SJCRH30 (cell line): ENCODE measurements at regions not wholly inside any gene's neighbourhood (a gene's known extent, or its start where the extent isn't known, plus 50 kb on each side); places are given as distances from the start of the nearest gene placed in this dataset.
"Not testable (repeated sequence)": the region's sequence is repeated elsewhere in the genome, so short reads cannot be mapped to it uniquely, and the experiment has no call there.

Source experiments
- DNase-seq, 2 experiments: peaks; one replicate each; pipeline ENCODE4 v3.0.0-alpha.2; 2015 to 2020
- H3K27ac ChIP-seq: fragments of 250-450 bp; sonication (Bioruptor Pico); 2 replicates; pipeline ENCODE4 v1.5.1; 2020; ENCODE audit warnings: mild to moderate bottlenecking, moderate library complexity
- H3K27me3 ChIP-seq: fragments of 250-450 bp; sonication (Bioruptor Pico); 2 replicates; pipeline ENCODE4 v1.5.1; 2020; ENCODE audit warnings: mild to moderate bottlenecking, moderate library complexity
- H3K36me3 ChIP-seq: fragments of 250-450 bp; sonication (Bioruptor Pico); 2 replicates; pipeline ENCODE4 v1.5.1; 2020; ENCODE audit warnings: mild to moderate bottlenecking, moderate library complexity
- H3K4me1 ChIP-seq: fragments of 250-450 bp; sonication (Bioruptor Pico); 2 replicates; pipeline ENCODE4 v1.5.1; 2020; ENCODE audit warnings: mild to moderate bottlenecking, moderate library complexity
- H3K4me3 ChIP-seq: fragments of 250-450 bp; sonication (Bioruptor Pico); 2 replicates; pipeline ENCODE4 v1.5.1; 2020; ENCODE audit warnings: mild to moderate bottlenecking, moderate library complexity
- H3K9me3 ChIP-seq: fragments of 250-450 bp; sonication (Bioruptor Pico); replicated peaks from 2 replicates; pipeline ENCODE4 v1.5.1; 2020; ENCODE audit warnings: mild to moderate bottlenecking, moderate library complexity

- H3K36me3 ChIP-seq: no peaks in the 10 kb centered on the region
- no peak overlapping the region for H3K27ac ChIP-seq
- DNase-seq: peak; percentile 16 to 55
- no peaks in the 10 kb centered on the region for H3K27me3 ChIP-seq
- H3K9me3 ChIP-seq: no peaks in the 10 kb centered on the region
- H3K4me1 ChIP-seq: no peaks in the 10 kb centered on the region
- no peak overlapping the region for H3K4me3 ChIP-seq
These were observed 900.0 kb upstream of the CDH10 start for GRCh38 chr5:25544652-25545249.

GRCh38 chr5:25540628-25541027, 895.9 kb upstream of the CDH10 start:
- Histone ChIP-seq H3K27me3 (no peaks in the 10 kb centered on the region), H3K4me3 (no peak overlapping the region)

GRCh38 chr5:25539536-25539935, 894.8 kb upstream of the CDH10 start:
- DNase-seq: no peak
- Histone ChIP-seq H3K27ac (no peak overlapping the region), H3K9me3 (no peaks in the 10 kb centered on the region)

More at GRCh38 chr5:25540628-25541027, 895.9 kb upstream of the CDH10 start:
- no peak overlapping the region for H3K27ac ChIP-seq
- no peaks in the 10 kb centered on the region for H3K4me1 ChIP-seq
- no peak for DNase-seq
- H3K36me3 ChIP-seq: no peaks in the 10 kb centered on the region
- no peaks in the 10 kb centered on the region for H3K9me3 ChIP-seq

GRCh38 chr5:25536461-25536860, 891.7 kb upstream of the CDH10 start:
- H3K27me3 ChIP-seq, H3K4me1 ChIP-seq, H3K4me3 ChIP-seq, H3K9me3 ChIP-seq, DNase-seq, H3K36me3 ChIP-seq, H3K27ac ChIP-seq: not testable (repeated sequence)

More at GRCh38 chr5:25539536-25539935, 894.8 kb upstream of the CDH10 start:
- Histone ChIP-seq H3K4me1 (no peaks in the 10 kb centered on the region), H3K4me3 (no peak overlapping the region), H3K27me3 (no peaks in the 10 kb centered on the region), H3K36me3 (no peaks in the 10 kb centered on the region)

- no peak overlapping the region for H3K27ac ChIP-seq
- H3K4me3 ChIP-seq: no peak overlapping the region
- H3K27me3 ChIP-seq: no peaks in the 10 kb centered on the region
- H3K36me3 ChIP-seq: no peaks in the 10 kb centered on the region
- H3K9me3 ChIP-seq: no peaks in the 10 kb centered on the region
- DNase-seq: peak in 1 of 2 experiments; percentile 0
- no peaks in the 10 kb centered on the region for H3K4me1 ChIP-seq
These were observed 871.4 kb upstream of the CDH10 start for GRCh38 chr5:25516141-25516540.

GRCh38 chr5:25515525-25515924, 870.7 kb upstream of the CDH10 start:
- no peaks in the 10 kb centered on the region for H3K4me1 ChIP-seq
- no peaks in the 10 kb centered on the region for H3K9me3 ChIP-seq
- no peak overlapping the region for H3K4me3 ChIP-seq
- H3K27me3 ChIP-seq: no peaks in the 10 kb centered on the region
- no peak for DNase-seq
- no peak overlapping the region for H3K27ac ChIP-seq
- H3K36me3 ChIP-seq: no peaks in the 10 kb centered on the region

- H3K36me3 ChIP-seq, H3K9me3 ChIP-seq, H3K4me3 ChIP-seq, DNase-seq, H3K27me3 ChIP-seq, H3K4me1 ChIP-seq, H3K27ac ChIP-seq: not testable (repeated sequence)
These were observed 865.9 kb upstream of the CDH10 start for GRCh38 chr5:25510692-25511091.

- H3K4me1 ChIP-seq, DNase-seq, H3K36me3 ChIP-seq, H3K9me3 ChIP-seq, H3K27me3 ChIP-seq, H3K27ac ChIP-seq, H3K4me3 ChIP-seq: not testable (repeated sequence)
These were observed 863.2 kb upstream of the CDH10 start for GRCh38 chr5:25508011-25508410.

- H3K4me3 ChIP-seq: no peak overlapping the region
These were observed 855.9 kb upstream of the CDH10 start for GRCh38 chr5:25500635-25501034.

GRCh38 chr5:25489834-25490538, 845.2 kb upstream of the CDH10 start:
- H3K27me3 ChIP-seq: no peaks in the 10 kb centered on the region
- no peaks in the 10 kb centered on the region for H3K36me3 ChIP-seq
- no peak for DNase-seq
- no peaks in the 10 kb centered on the region for H3K4me1 ChIP-seq
- no peaks in the 10 kb centered on the region for H3K9me3 ChIP-seq
- no peak overlapping the region for H3K4me3 ChIP-seq
- no peak overlapping the region for H3K27ac ChIP-seq

More at GRCh38 chr5:25500635-25501034, 855.9 kb upstream of the CDH10 start:
- Histone ChIP-seq H3K27me3 (no peaks in the 10 kb centered on the region), H3K9me3 (no peaks in the 10 kb centered on the region), H3K27ac (no peak overlapping the region), H3K36me3 (no peaks in the 10 kb centered on the region), H3K4me1 (no peaks in the 10 kb centered on the region)
- DNase-seq: no peak

GRCh38 chr5:25488119-25488518, 843.3 kb upstream of the CDH10 start:
- DNase-seq: no peak

GRCh38 chr5:25484391-25484790, 839.6 kb upstream of the CDH10 start:
- no peaks in the 10 kb centered on the region for H3K4me1 ChIP-seq
- no peaks in the 10 kb centered on the region for H3K27me3 ChIP-seq
- H3K27ac ChIP-seq: no peak overlapping the region
- no peaks in the 10 kb centered on the region for H3K9me3 ChIP-seq
- H3K36me3 ChIP-seq: no peaks in the 10 kb centered on the region
- no peak overlapping the region for H3K4me3 ChIP-seq
- DNase-seq: no peak

More at GRCh38 chr5:25488119-25488518, 843.3 kb upstream of the CDH10 start:
- Histone ChIP-seq H3K36me3 (no peaks in the 10 kb centered on the region), H3K9me3 (no peaks in the 10 kb centered on the region), H3K4me1 (no peaks in the 10 kb centered on the region), H3K4me3 (no peak overlapping the region), H3K27ac (no peak overlapping the region), H3K27me3 (no peaks in the 10 kb centered on the region)

- Histone ChIP-seq H3K9me3 (no peaks in the 10 kb centered on the region), H3K27ac (no peak overlapping the region), H3K36me3 (no peaks in the 10 kb centered on the region), H3K4me3 (no peak overlapping the region), H3K4me1 (no peaks in the 10 kb centered on the region), H3K27me3 (no peaks in the 10 kb centered on the region)
- no peak for DNase-seq
These were observed 836.7 kb upstream of the CDH10 start for GRCh38 chr5:25481463-25481862.

- H3K27ac ChIP-seq: no peak overlapping the region
These were observed 814.3 kb upstream of the CDH10 start for GRCh38 chr5:25459082-25459481.

GRCh38 chr5:25458628-25459027, 813.9 kb upstream of the CDH10 start:
- DNase-seq: no peak
- H3K36me3 ChIP-seq: no peaks in the 10 kb centered on the region
- no peaks in the 10 kb centered on the region for H3K9me3 ChIP-seq
- no peaks in the 10 kb centered on the region for H3K27me3 ChIP-seq
- H3K4me3 ChIP-seq: no peak overlapping the region
- H3K27ac ChIP-seq: no peak overlapping the region
- no peaks in the 10 kb centered on the region for H3K4me1 ChIP-seq

More at GRCh38 chr5:25459082-25459481, 814.3 kb upstream of the CDH10 start:
- no peaks in the 10 kb centered on the region for H3K4me1 ChIP-seq
- no peaks in the 10 kb centered on the region for H3K36me3 ChIP-seq
- H3K4me3 ChIP-seq: no peak overlapping the region
- H3K27me3 ChIP-seq: no peaks in the 10 kb centered on the region
- no peaks in the 10 kb centered on the region for H3K9me3 ChIP-seq
- DNase-seq: no peak

GRCh38 chr5:25453500-25453899, 808.7 kb upstream of the CDH10 start:
- Histone ChIP-seq H3K9me3 (no peaks in the 10 kb centered on the region), H3K4me3 (no peak overlapping the region), H3K36me3 (no peaks in the 10 kb centered on the region), H3K4me1 (no peaks in the 10 kb centered on the region), H3K27ac (no peak overlapping the region), H3K27me3 (no peaks in the 10 kb centered on the region)
- DNase-seq: no peak
